ENCODE measurements at regions not wholly inside any gene's neighbourhood (a gene's known extent, or its start where the extent isn't known, plus 50 kb on each side); places are given as distances from the start of the nearest gene placed in this dataset.

GRCh38 chr15:93201940-93202339 lies 112.9 kb upstream of the RGMA start:
- Histone ChIP-seq H4K20me1 (replicated peaks; ENCODE audit: control insufficient read depth, insufficient read depth, low read length) (no peaks in the 10 kb centered on the region; the same call in 1 of the 2 replicates), H2AFZ (ENCODE audit: low read depth, low read length) (no peak overlapping the region), H3K4me3 (no peak overlapping the region), H3K4me1 (replicated peaks in 1 of 2; ENCODE audit: control insufficient read depth in 2 of 2, insufficient read depth in 2 of 2, low read length in 2 of 2) (no peaks in the 10 kb centered on the region), H3K4me2 (ENCODE audit: insufficient read depth, low read length) (no peak overlapping the region), H3K27me3 (ENCODE audit: control insufficient read depth in 2 of 2, insufficient read depth in 2 of 2, low read length in 2 of 2) (peaks cover 0 to 6% of the 10 kb centered on the region in 2 experiments; a peak in 3 of 5 replicates), H3K36me3 (ENCODE audit: control insufficient read depth, insufficient read depth, low read length) (no peaks in the 10 kb centered on the region), H3K9me1 (ENCODE audit: control insufficient read depth, insufficient read depth, low read length) (no peaks in the 10 kb centered on the region), H3K9me3 (replicated peaks; ENCODE audit: control insufficient read depth, insufficient read depth, low read depth, low read length) (no peaks in the 10 kb centered on the region), H3K79me2 (ENCODE audit: control insufficient read depth, insufficient read depth, low read length) (no peaks in the 10 kb centered on the region), H3K27ac (ENCODE audit: extremely low read depth, low read depth, low read length) (no peak overlapping the region), H3K9ac (ENCODE audit: insufficient read depth in 1 of 2, low read depth in 2 of 2, low read length in 2 of 2) (no peak overlapping the region)
- intact Hi-C loops (cut with micrococcal nuclease) (no loop called here), in situ Hi-C loops (cut with MboI) (no loop called here)
- TF ChIP-seq DACH1 (IDR thresholded peaks at IDR 0.05; ENCODE audit: partially characterized antibody) (no peak), ILK (tag; IDR thresholded peaks at IDR 0.05; ENCODE audit: borderline replicate concordance, low read depth) (no peak)
- FAIRE-seq (no peak), ATAC-seq (no peak), DNase-seq (ENCODE audit: extremely low read depth in 1 of 4, low spot score in 3 of 4) (no peak)
- ChIA-PET POLR2A (no interaction called here), CTCF (ENCODE audit: low intra/inter-chr PET ratio) (no interaction called here)
- no TSS peak for BruUV-seq (replicated peaks)
- 0% methylated on average over 4 of the region's 4 CpGs for WGBS (ENCODE audit: insufficient coverage, low coverage, missing lambda C conversion rate)

- Histone ChIP-seq H3K9me1 (ENCODE audit: control insufficient read depth, insufficient read depth, low read length) (no peaks in the 10 kb centered on the region), H3K9ac (ENCODE audit: insufficient read depth in 1 of 2, low read depth in 2 of 2, low read length in 2 of 2) (no peak overlapping the region), H3K36me3 (ENCODE audit: control insufficient read depth, insufficient read depth, low read length) (no peaks in the 10 kb centered on the region), H3K79me2 (ENCODE audit: control insufficient read depth, insufficient read depth, low read length) (no peaks in the 10 kb centered on the region), H2AFZ (ENCODE audit: low read depth, low read length) (no peak overlapping the region), H3K4me2 (ENCODE audit: insufficient read depth, low read length) (no peak overlapping the region), H3K4me1 (replicated peaks in 1 of 2; ENCODE audit: control insufficient read depth in 2 of 2, insufficient read depth in 2 of 2, low read length in 2 of 2) (no peaks in the 10 kb centered on the region), H3K9me3 (replicated peaks; ENCODE audit: control insufficient read depth, insufficient read depth, low read depth, low read length) (no peaks in the 10 kb centered on the region), H3K27ac (ENCODE audit: extremely low read depth, low read depth, low read length) (no peak overlapping the region), H3K27me3 (ENCODE audit: control insufficient read depth in 2 of 2, insufficient read depth in 2 of 2, low read length in 2 of 2) (no peaks in the 10 kb centered on the region; a peak in 1 of 5 replicates), H4K20me1 (replicated peaks; ENCODE audit: control insufficient read depth, insufficient read depth, low read length) (no peaks in the 10 kb centered on the region; the same call in 1 of the 2 replicates), H3K4me3 (no peak overlapping the region)
- no TSS peak for BruUV-seq (replicated peaks)
- 0% methylated on average over 4 of the region's 4 CpGs for WGBS (ENCODE audit: insufficient coverage, low coverage, missing lambda C conversion rate)
- ATAC-seq (no peak), DNase-seq (ENCODE audit: extremely low read depth in 1 of 4, low spot score in 3 of 4) (no peak), FAIRE-seq (no peak)
- TF ChIP-seq KLF13 (tag; IDR thresholded peaks at IDR 0.05; ENCODE audit: borderline replicate concordance, low read depth) (no peak), PTRF (tag; IDR thresholded peaks at IDR 0.05) (no peak), ZBED1 (IDR thresholded peaks at IDR 0.05) (no peak), GTF2F1 (IDR thresholded peaks at IDR 0.05; ENCODE audit: low read depth, low read length) (no peak), CHD1 (IDR thresholded peaks at IDR 0.05; ENCODE audit: low read length) (no peak)
- intact Hi-C loops (cut with micrococcal nuclease) (no loop called here), in situ Hi-C loops (cut with MboI) (no loop called here)
- ChIA-PET CTCF (ENCODE audit: low intra/inter-chr PET ratio) (no interaction called here), POLR2A (interaction anchor here (1.1 kb wide), 1 partner anchor 9 kb away, joined by 3 read pairs; no protein-coding TSS in a partner anchor)
These were observed 111.8 kb upstream of the RGMA start for GRCh38 chr15:93200837-93201226.

All from K562 (cell line).